Fibroblast of skin of right quadriceps (primary cell): ENCODE measurements at regions not wholly inside any gene's neighbourhood (a gene's known extent, or its start where the extent isn't known, plus 50 kb on each side); places are given as distances from the start of the nearest gene placed in this dataset.
"Not testable (repeated sequence)": the region's sequence is repeated elsewhere in the genome, so short reads cannot be mapped to it uniquely, and the experiment has no call there.

ENCODE experiments used
- DNase-seq: peaks from one replicate; pipeline ENCODE4 v3.0.0-alpha.2; 2013

- DNase-seq = no peak
Observed at GRCh38 chr1:22196041-22196440, 53.1 kb upstream of the WNT4 start.

DNA sequence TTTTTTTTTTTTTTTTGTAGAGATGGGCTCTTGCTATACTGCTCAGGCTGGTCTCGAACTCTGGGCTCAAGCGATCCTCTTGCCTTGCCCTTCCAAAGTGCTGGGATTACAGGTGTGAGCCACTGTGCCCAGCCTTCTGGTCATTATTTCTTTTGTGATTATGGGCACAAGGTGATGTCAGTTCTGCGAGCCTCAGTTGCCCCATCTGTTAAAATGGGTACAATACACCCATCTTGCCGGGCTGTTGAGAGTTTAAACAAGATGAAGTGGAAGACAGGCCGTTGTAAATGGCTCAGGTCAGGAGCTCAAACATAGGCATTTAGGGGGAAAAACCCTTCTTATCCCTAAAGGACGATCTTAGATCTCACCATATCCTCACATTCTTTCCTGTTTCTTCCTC, 53.7 kb upstream of the WNT4 start:
- DNase-seq = no peak

DNA sequence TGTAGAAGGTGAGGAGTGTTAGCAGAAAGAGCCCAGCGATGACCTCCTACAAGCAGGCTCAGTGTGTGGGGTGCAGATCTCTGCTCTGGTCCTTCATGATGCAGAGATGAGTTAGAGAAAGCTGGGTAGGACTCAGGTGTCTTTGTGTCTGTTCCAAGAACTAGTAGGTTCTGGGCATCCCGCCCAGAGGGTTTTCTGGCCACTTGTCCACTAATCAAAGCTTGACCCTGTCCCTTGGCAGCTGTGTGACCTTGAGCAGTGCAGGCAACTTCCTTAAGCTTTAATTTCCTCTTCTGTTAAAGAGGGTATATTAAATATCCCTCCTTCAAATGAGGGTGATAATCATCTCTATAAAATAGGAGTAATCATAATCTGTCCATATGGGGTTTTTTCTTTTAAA, 54.7 kb upstream of the WNT4 start:
- no peak for DNase-seq

DNA sequence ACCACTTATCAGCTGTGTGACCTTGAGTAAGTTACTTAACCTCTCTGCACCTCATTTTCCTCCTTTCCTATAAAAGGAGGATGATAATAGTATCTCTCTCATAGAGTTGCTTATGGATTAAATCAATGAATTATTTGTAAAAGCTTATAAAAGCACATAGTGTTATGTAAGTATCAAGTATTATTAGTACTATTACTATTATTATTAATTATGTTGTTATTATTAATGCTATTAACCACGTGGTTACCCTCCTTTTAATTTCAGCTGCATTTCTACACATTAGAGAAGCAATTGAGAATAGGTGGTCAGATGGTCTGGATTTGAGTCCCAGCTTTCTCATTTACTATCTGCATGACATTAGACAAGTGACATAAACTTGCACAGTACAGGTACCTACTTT, 58.1 kb upstream of the WNT4 start:
- DNase-seq = no peak

DNA sequence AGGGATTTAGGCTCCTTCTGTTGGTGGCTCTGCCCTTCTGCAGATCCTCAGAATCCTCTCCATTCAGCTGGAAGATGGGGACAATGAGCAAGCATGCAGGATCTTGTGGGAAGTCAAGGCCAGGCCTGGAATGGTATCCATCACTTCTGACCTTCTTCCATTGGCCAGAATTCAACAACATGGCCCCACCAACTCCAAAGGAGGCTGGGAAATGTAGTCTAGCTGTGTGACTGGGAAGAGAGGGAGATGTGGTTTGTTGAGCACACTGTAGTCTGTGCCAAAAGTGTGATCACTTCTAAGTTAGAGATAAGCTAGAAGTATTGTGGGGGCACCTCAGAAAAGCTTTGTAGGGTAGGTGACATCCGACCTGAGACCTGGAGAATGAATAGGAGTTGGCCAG, 60.4 kb upstream of the WNT4 start:
- DNase-seq = no peak

GRCh38 chr1:22204057-22204840, 61.4 kb upstream of the WNT4 start:
- no peak for DNase-seq

DNA sequence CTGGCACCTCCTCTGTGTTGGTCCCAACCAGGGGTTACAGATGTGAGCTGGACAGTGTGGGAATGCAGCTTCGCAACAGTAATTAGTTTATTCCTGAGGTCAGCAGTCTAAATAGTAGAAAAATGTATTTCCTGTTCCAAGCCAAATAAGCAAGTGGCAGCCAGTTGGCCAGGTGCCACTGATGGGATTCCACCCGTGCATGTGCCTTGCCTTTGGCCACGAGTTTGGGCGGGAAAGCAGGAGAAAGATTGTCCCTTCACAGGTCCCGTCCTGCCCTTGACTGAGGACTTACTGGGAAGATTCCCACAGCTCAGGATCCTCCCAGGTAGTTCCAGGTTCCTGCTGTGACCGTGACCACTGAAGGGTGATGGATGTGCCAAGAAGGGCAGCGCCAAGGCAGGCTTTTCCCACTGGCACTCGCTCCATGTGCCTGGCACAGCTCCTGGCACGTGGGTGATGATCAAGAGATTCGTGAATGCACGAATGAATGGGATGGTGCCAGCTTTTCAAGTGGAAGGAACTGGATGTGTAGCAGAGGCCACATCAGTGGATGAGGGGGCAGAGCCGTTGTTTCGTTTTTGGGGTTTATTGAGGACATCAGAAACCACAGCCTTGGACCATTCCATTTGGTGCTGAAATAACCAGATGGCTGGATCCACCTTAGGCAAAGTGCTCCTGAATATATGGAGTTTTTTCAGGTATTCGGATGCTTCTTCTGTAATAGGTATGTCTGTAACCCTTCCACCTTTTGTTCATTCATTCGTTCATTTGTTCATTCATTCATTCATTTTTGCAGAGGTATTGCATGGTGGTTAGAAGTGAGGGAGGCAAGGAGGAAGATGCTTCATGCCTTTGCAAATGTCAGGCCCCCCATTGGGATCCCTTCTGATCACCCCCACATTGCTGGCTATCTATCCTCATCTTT, 62.4 kb upstream of the WNT4 start:
- DNase-seq = no peak

DNA sequence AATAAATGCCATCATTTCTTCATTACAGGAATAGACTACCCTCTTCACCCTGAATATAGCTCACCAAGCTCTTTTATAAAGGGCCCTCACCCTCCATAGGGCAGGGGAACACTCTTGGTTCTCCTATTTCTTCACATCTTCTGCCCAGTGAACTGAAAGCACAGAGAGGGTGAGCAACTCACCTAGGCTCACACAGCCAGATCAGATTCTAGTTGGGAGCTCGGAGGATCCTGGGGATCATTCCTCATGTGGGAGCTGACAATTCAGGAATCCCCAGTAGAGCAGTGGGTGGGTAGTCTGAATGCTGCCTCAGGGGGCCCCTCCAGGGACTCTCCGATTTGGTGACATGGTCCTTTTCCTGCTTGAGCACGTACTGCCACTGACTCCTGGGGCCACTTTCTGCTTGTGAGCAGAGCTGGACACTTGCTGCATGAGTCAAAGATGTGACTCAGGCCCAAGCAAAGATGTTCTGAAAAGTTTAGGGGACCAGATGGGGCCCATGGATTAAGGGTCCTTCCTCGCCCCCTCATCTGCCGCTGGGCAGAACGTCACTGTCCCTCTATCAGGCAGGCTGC, 63.7 kb upstream of the WNT4 start:
- DNase-seq = no peak

GRCh38 chr1:22207511-22208267, 64.8 kb upstream of the WNT4 start:
- no peak for DNase-seq

GRCh38 chr1:22208268-22208972, 65.5 kb upstream of the WNT4 start:
- no peak for DNase-seq

GRCh38 chr1:22208973-22209378, 66.1 kb upstream of the WNT4 start:
- no peak for DNase-seq

GRCh38 chr1:22210176-22210575, 67.3 kb upstream of the WNT4 start:
- DNase-seq = no peak

DNA sequence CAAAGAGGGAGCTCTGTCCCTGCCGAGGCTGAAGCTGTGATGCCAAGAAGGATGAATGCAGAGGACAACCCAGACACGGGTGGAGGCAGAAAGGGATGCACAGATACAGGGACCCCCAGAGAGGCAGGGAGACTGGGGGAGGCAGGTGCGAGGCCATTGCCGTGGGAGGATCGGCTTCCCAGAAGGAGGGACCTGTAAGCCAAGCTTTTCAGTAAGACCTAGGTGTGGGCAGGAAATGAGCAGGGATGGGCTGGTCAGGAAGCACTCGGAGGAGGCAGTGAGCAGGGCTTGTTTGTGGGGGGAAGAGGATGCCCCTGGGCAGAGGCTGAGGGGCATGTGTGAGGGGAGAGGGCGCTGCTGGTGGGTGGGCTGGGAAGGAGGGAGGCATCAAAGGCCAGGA, 67.7 kb upstream of the WNT4 start:
- no peak for DNase-seq

- DNase-seq = not testable (repeated sequence)
Observed at GRCh38 chr1:22211459-22211858, 68.6 kb upstream of the WNT4 start.

DNA sequence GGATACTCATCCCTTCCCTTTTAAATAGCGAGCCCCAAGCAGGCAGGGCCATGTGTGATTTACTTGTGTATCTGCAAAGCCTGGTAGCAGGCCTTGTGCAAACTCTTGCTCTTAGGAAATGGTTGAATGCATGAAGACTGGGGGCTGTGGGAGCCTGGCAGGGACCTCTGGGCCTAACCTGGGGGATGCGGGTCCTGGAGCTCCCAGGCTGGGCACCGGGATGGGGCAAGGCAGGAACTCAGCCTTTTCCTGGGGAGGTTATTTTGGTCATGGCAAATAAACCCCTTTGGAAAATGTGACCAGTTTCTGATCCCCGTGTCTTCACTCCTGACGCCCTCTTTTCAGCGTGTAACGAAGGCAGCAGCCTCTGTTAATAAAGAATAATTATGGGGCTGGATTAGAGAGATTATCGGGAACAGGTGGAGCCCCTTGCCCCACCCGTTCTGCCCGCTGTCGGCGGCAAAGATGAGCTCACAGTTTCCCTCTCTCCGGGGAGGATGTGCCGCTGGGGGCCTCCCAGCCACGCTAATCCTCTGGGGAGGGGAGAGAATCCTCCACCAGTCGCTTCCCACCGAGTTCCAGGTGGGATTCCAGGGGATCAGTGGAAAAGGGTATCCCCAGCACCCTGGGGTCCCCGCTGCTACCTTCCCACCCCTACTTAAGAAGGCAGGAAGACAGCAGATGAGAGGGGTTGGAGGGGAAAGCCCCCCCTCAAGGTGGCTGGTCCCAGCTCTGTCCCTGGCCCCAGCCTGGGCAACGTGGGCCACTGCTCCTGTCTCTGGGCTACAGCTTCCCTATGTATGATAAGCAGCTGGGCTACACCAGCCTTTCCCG, 69.7 kb upstream of the WNT4 start:
- no peak for DNase-seq

- no peak for DNase-seq
Observed at GRCh38 chr1:22216210-22216883, 73.5 kb upstream of the WNT4 start.

DNA sequence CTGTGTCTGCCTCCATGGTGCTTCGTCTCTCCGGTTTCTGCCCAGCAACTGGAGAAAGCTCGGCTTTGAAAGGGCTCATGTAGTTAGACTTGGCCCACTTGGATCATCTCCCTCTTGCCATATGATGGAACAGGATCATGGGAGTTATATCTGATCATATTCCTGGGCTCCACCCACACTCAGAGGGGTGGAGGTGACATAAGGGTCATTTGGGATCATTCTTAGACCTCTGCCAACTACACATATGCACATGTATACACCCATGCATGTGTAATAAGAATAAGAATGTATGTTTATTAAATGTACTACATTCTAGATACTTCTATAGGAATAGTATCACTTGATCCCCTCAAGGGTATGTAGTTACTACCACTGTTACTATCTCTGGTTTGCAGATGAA, 74.1 kb upstream of the WNT4 start:
- DNase-seq = no peak

GRCh38 chr1:22217811-22218460, 75.0 kb upstream of the WNT4 start:
- no peak for DNase-seq

GRCh38 chr1:22218618-22219250, 75.8 kb upstream of the WNT4 start:
- DNase-seq = no peak
